AG09319 (cell line): ENCODE measurements at regions not wholly inside any gene's neighbourhood (a gene's known extent, or its start where the extent isn't known, plus 50 kb on each side); places are given as distances from the start of the nearest gene placed in this dataset.

ENCODE experiments used
- DNase-seq: peaks from one replicate; pipeline ENCODE4 v3.0.0-alpha.2; 2010; ENCODE audit warnings: low read depth; ENCODE audit errors: extremely low read depth
- TF ChIP-seq, protein P1 (sequence below): IDR thresholded peaks from 2 replicates; pipeline ENCODE4 v1.5.1; 2011; ENCODE audit warnings: low read depth, mild to moderate bottlenecking, inconsistent platforms, low read length, moderate library complexity

DNA sequence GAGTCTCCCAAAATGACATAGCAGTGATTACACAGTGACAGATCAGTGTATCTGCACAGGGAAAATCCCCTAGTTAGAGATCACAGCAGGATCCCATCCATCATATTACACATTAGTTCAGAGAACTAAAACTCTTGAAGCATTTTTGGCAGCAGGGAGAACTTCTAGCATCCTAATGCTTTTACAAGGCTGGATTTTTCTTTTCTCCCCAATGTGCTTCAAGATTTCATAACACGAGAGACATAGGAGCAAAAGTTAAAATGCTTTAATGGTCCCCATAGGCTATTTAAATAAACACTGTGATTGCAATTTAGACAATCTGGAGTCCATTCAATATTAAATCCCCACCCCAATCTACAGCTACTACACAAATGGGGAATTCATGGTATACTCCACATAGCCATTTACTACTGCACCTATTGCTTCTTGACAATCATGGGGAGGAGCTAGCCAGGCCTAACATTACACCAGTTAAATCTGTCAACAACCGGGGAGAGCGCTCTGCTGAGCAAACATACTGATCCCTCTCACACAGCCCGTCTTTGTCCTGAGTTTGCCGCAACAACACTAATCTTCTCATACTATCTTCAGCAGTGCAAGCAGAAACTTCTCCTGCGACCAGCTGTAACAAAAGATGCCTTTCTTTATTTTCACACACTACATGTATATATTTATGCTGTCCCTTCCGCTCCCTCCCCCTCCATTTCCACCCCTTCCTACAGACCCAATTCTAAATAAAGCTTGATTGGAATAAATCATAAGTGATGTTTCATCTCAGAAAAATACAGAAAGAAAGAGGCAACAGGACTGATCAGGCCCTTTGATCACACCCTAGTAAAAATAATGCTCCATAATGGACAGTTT lies 120.3 kb upstream of the SOX5 start:
- no peak for DNase-seq
- TF ChIP-seq, protein P1, sequence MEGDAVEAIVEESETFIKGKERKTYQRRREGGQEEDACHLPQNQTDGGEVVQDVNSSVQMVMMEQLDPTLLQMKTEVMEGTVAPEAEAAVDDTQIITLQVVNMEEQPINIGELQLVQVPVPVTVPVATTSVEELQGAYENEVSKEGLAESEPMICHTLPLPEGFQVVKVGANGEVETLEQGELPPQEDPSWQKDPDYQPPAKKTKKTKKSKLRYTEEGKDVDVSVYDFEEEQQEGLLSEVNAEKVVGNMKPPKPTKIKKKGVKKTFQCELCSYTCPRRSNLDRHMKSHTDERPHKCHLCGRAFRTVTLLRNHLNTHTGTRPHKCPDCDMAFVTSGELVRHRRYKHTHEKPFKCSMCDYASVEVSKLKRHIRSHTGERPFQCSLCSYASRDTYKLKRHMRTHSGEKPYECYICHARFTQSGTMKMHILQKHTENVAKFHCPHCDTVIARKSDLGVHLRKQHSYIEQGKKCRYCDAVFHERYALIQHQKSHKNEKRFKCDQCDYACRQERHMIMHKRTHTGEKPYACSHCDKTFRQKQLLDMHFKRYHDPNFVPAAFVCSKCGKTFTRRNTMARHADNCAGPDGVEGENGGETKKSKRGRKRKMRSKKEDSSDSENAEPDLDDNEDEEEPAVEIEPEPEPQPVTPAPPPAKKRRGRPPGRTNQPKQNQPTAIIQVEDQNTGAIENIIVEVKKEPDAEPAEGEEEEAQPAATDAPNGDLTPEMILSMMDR = no peak

- DNase-seq = peak; percentile 43
- TF ChIP-seq, protein P1 = no peak
Observed at GRCh38 chr12:24066865-24067264, 117.4 kb upstream of the SOX5 start.

GRCh38 chr12:24066097-24066496 lies 116.6 kb upstream of the SOX5 start:
- DNase-seq = no peak
- TF ChIP-seq, protein P1 = no peak

GRCh38 chr12:24062642-24063245 lies 113.3 kb upstream of the SOX5 start:
- DNase-seq = peak; percentile 23

GRCh38 chr12:24060089-24060488 lies 110.6 kb upstream of the SOX5 start:
- no peak for DNase-seq

More at GRCh38 chr12:24062642-24063245, 113.3 kb upstream of the SOX5 start:
- TF ChIP-seq, protein P1 = no peak

GRCh38 chr12:24057920-24058476 lies 108.5 kb upstream of the SOX5 start:
- no peak for DNase-seq
- TF ChIP-seq, protein P1 = no peak

More at GRCh38 chr12:24060089-24060488, 110.6 kb upstream of the SOX5 start:
- TF ChIP-seq, protein P1 = no peak

DNA sequence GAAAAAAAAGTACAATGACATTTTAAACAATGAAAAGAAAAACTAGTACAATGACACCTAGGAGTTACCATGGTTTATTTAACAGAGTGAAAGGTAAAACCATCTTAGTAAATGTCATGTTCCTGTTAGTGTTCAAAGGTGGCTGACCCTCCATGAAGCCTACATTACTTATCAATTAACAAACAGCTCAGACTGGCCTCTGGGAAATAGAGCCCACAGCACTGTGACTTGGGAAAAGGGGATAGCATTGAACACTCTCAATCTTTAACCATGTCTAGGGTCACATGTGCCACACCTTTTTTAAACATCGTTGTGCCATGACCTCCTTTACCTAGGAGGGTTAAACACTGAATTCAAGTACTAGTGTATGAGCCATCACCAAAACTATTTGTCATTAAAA lies 106.3 kb upstream of the SOX5 start:
- no peak for DNase-seq
- TF ChIP-seq, protein P1 = no peak
